ENCODE measurements at regions not wholly inside any gene's neighbourhood (a gene's known extent, or its start where the extent isn't known, plus 50 kb on each side); places are given as distances from the start of the nearest gene placed in this dataset.
"Not testable (repeated sequence)": the region's sequence is repeated elsewhere in the genome, so short reads cannot be mapped to it uniquely, and the experiment has no call there.

- DNase-seq, result no peak
Observed at GRCh38 chr21:28100366-28100765, 892.3 kb downstream of the LTN1 start.

GRCh38 chr21:28099001-28099705 lies 893.5 kb downstream of the LTN1 start:
- no peak for DNase-seq

GRCh38 chr21:28091466-28091865 lies 901.2 kb downstream of the LTN1 start:
- DNase-seq, result no peak

GRCh38 chr21:28090546-28090945 lies 902.1 kb downstream of the LTN1 start:
- DNase-seq, result no peak

GRCh38 chr21:28089599-28090441 lies 902.9 kb downstream of the LTN1 start:
- no peak for DNase-seq

GRCh38 chr21:28086861-28087581 lies 905.7 kb downstream of the LTN1 start:
- no peak for DNase-seq

GRCh38 chr21:28084951-28085350 lies 907.7 kb downstream of the LTN1 start:
- DNase-seq, result no peak

- no peak for DNase-seq
Observed at GRCh38 chr21:28083350-28083749, 909.3 kb downstream of the LTN1 start.

- DNase-seq, result no peak
Observed at GRCh38 chr21:28078126-28078525, 914.6 kb downstream of the LTN1 start.

- no peak for DNase-seq
Observed at GRCh38 chr21:28074676-28075075, 918.0 kb downstream of the LTN1 start.

- no peak for DNase-seq
Observed at GRCh38 chr21:28072601-28073000, 920.1 kb downstream of the LTN1 start.

- no peak for DNase-seq
Observed at GRCh38 chr21:28069450-28069923, 923.2 kb downstream of the LTN1 start.

GRCh38 chr21:28068455-28069358 lies 924.0 kb downstream of the LTN1 start:
- DNase-seq, result no peak

- no peak for DNase-seq
Observed at GRCh38 chr21:28066596-28067387, 925.9 kb downstream of the LTN1 start.

GRCh38 chr21:28066076-28066475 lies 926.6 kb downstream of the LTN1 start:
- DNase-seq, result no peak

GRCh38 chr21:28063241-28064216 lies 929.1 kb downstream of the LTN1 start:
- DNase-seq, result no peak

GRCh38 chr21:28052956-28053355 lies 939.7 kb downstream of the LTN1 start:
- not testable (repeated sequence) for DNase-seq

- peak; percentile 1 for DNase-seq
Observed at GRCh38 chr21:28051649-28052048, 941.0 kb downstream of the LTN1 start.

GRCh38 chr21:28035692-28036091 lies 957.0 kb downstream of the LTN1 start:
- DNase-seq, result not testable (repeated sequence)

- not testable (repeated sequence) for DNase-seq
Observed at GRCh38 chr21:28034916-28035315, 957.8 kb downstream of the LTN1 start.

Measured in amniotic stem cell (primary cell).